ENCODE measurements at regions not wholly inside any gene's neighbourhood (a gene's known extent, or its start where the extent isn't known, plus 50 kb on each side); places are given as distances from the start of the nearest gene placed in this dataset.
"Not testable (repeated sequence)": the region's sequence is repeated elsewhere in the genome, so short reads cannot be mapped to it uniquely, and the experiment has no call there.

GRCh38 chr13:18677403-18677802 lies 504.2 kb downstream of the TUBA3C start:
- not testable (repeated sequence) for DNase-seq; H3K4me3 ChIP-seq (ENCODE audit: insufficient read depth, low read depth, low read length); H3K27me3 ChIP-seq (ENCODE audit: control insufficient read depth, insufficient read depth, low read length); H3K36me3 ChIP-seq (replicated peaks; ENCODE audit: control insufficient read depth, insufficient read depth, low read length)

GRCh38 chr13:18675268-18675667 lies 506.4 kb downstream of the TUBA3C start:
- not testable (repeated sequence) for H3K36me3 ChIP-seq (replicated peaks; ENCODE audit: control insufficient read depth, insufficient read depth, low read length); H3K4me3 ChIP-seq (ENCODE audit: insufficient read depth, low read depth, low read length); DNase-seq; H3K27me3 ChIP-seq (ENCODE audit: control insufficient read depth, insufficient read depth, low read length)

- H3K36me3 ChIP-seq (replicated peaks; ENCODE audit: control insufficient read depth, insufficient read depth, low read length); H3K4me3 ChIP-seq (ENCODE audit: insufficient read depth, low read depth, low read length); H3K27me3 ChIP-seq (ENCODE audit: control insufficient read depth, insufficient read depth, low read length); DNase-seq: not testable (repeated sequence)
Observed at GRCh38 chr13:18673794-18674193, 507.8 kb downstream of the TUBA3C start.

DNA sequence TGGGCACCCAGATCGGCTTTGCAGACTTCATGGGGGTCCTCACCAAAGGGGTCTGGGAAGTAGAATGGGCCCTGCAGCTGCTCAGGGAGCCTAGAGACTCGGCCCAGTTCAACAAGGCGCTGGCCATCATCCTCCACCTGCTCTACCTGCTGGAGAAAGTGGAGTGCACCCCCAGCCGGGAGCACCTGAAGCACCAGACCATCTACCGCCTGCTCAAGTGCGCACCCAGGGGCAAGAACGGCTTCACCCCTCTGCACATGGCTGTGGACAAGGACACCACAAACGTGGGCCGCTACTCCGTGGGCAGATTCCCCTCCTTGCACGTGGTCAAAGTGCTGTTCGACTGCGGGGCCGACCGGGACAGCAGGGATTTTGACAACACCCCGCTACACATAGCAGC lies 515.0 kb downstream of the TUBA3C start:
- H3K4me3 ChIP-seq (ENCODE audit: insufficient read depth, low read depth, low read length); H3K27me3 ChIP-seq (ENCODE audit: control insufficient read depth, insufficient read depth, low read length); DNase-seq; H3K36me3 ChIP-seq (replicated peaks; ENCODE audit: control insufficient read depth, insufficient read depth, low read length): not testable (repeated sequence)

DNA sequence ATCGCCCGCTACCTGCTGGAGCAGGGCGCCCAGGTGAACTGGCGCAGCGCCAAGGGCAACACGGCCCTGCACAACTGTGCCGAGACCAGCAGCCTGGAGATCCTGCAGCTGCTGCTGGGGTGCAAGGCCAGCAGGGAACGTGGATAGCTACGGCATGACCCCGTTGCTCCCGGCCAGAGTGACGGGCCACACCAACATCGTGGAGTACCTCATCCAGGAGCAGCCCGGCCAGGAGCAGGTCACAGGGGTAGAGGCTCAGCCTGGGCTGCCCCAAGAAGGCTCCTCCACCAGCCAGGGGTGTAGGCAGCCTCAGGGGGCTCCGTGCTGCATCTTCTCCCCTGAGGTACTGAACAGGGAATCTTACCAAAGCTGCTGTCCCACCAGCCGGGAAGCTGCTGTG lies 515.9 kb downstream of the TUBA3C start:
- not testable (repeated sequence) for H3K36me3 ChIP-seq (replicated peaks; ENCODE audit: control insufficient read depth, insufficient read depth, low read length); H3K4me3 ChIP-seq (ENCODE audit: insufficient read depth, low read depth, low read length); DNase-seq; H3K27me3 ChIP-seq (ENCODE audit: control insufficient read depth, insufficient read depth, low read length)

- not testable (repeated sequence) for DNase-seq; H3K36me3 ChIP-seq (replicated peaks; ENCODE audit: control insufficient read depth, insufficient read depth, low read length); H3K4me3 ChIP-seq (ENCODE audit: insufficient read depth, low read depth, low read length); H3K27me3 ChIP-seq (ENCODE audit: control insufficient read depth, insufficient read depth, low read length)
Observed at GRCh38 chr13:18665124-18665523, 516.5 kb downstream of the TUBA3C start.

DNA sequence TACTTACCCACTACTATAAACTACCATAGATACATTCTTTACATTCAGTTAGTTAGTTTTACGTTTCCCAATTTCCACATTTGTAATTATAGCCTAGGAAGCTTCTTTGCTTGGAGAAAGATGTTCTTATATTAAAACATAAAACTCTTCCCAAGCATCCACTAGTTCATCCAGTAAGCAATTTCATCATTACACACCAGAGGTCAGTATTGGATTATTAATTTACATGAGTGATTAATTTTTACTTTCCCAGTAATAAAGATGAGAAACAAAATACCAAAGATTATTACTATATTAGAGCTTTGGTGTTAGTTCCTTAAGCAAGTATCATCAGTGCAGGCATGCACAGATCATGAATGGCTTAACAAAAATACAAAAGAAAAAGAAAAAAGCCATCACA lies 518.4 kb downstream of the TUBA3C start:
- H3K4me3 ChIP-seq (ENCODE audit: insufficient read depth, low read depth, low read length); H3K36me3 ChIP-seq (replicated peaks; ENCODE audit: control insufficient read depth, insufficient read depth, low read length); DNase-seq; H3K27me3 ChIP-seq (ENCODE audit: control insufficient read depth, insufficient read depth, low read length): not testable (repeated sequence)

GRCh38 chr13:18643644-18644172 lies 537.9 kb downstream of the TUBA3C start:
- not testable (repeated sequence) for H3K27me3 ChIP-seq (ENCODE audit: control insufficient read depth, insufficient read depth, low read length); H3K4me3 ChIP-seq (ENCODE audit: insufficient read depth, low read depth, low read length); DNase-seq; H3K36me3 ChIP-seq (replicated peaks; ENCODE audit: control insufficient read depth, insufficient read depth, low read length)

GRCh38 chr13:18628928-18629327 lies 552.7 kb downstream of the TUBA3C start:
- DNase-seq = not testable (repeated sequence)

GRCh38 chr13:18628428-18628827 lies 553.2 kb downstream of the TUBA3C start:
- Histone ChIP-seq H3K36me3 (replicated peaks; ENCODE audit: control insufficient read depth, insufficient read depth, low read length) (no peaks in the 10 kb centered on the region), H3K4me3 (ENCODE audit: insufficient read depth, low read depth, low read length) (no peak overlapping the region), H3K27me3 (ENCODE audit: control insufficient read depth, insufficient read depth, low read length) (no peaks in the 10 kb centered on the region)
- DNase-seq = no peak

More at GRCh38 chr13:18628928-18629327, 552.7 kb downstream of the TUBA3C start:
- not testable (repeated sequence) for H3K4me3 ChIP-seq (ENCODE audit: insufficient read depth, low read depth, low read length); H3K27me3 ChIP-seq (ENCODE audit: control insufficient read depth, insufficient read depth, low read length); H3K36me3 ChIP-seq (replicated peaks; ENCODE audit: control insufficient read depth, insufficient read depth, low read length)

GRCh38 chr13:18624061-18624460 lies 557.6 kb downstream of the TUBA3C start:
- H3K36me3 ChIP-seq (replicated peaks; ENCODE audit: control insufficient read depth, insufficient read depth, low read length); DNase-seq; H3K27me3 ChIP-seq (ENCODE audit: control insufficient read depth, insufficient read depth, low read length); H3K4me3 ChIP-seq (ENCODE audit: insufficient read depth, low read depth, low read length): not testable (repeated sequence)

GRCh38 chr13:18618442-18618841 lies 563.2 kb downstream of the TUBA3C start:
- H3K4me3 ChIP-seq (ENCODE audit: insufficient read depth, low read depth, low read length); H3K27me3 ChIP-seq (ENCODE audit: control insufficient read depth, insufficient read depth, low read length); H3K36me3 ChIP-seq (replicated peaks; ENCODE audit: control insufficient read depth, insufficient read depth, low read length); DNase-seq: not testable (repeated sequence)

- not testable (repeated sequence) for H3K27me3 ChIP-seq (ENCODE audit: control insufficient read depth, insufficient read depth, low read length); H3K36me3 ChIP-seq (replicated peaks; ENCODE audit: control insufficient read depth, insufficient read depth, low read length); DNase-seq; H3K4me3 ChIP-seq (ENCODE audit: insufficient read depth, low read depth, low read length)
Observed at GRCh38 chr13:18610476-18610875, 571.1 kb downstream of the TUBA3C start.

GRCh38 chr13:18609371-18609770 lies 572.3 kb downstream of the TUBA3C start:
- not testable (repeated sequence) for H3K27me3 ChIP-seq (ENCODE audit: control insufficient read depth, insufficient read depth, low read length); H3K36me3 ChIP-seq (replicated peaks; ENCODE audit: control insufficient read depth, insufficient read depth, low read length); H3K4me3 ChIP-seq (ENCODE audit: insufficient read depth, low read depth, low read length); DNase-seq

- not testable (repeated sequence) for H3K27me3 ChIP-seq (ENCODE audit: control insufficient read depth, insufficient read depth, low read length); H3K4me3 ChIP-seq (ENCODE audit: insufficient read depth, low read depth, low read length); DNase-seq; H3K36me3 ChIP-seq (replicated peaks; ENCODE audit: control insufficient read depth, insufficient read depth, low read length)
Observed at GRCh38 chr13:18608851-18609250, 572.8 kb downstream of the TUBA3C start.

DNA sequence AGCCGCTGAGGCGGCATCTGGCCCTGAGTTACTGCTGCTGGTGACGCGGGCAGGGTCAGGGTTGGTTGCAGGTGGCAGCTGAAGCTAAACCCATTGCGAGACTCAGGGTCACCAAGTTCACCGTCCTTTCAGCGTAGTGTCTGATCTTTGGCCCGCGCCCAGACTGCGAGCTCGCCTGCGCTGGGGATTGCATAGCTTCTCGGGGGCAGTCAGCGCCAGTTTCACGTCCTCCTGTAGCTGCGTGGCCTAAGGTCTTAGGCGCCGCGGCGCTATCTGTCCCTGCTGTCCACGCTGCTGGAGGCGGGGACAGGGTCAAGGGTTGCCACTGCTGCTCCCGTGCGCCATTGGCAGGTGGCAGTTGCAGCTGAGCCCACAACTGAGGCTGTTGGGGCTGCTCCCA lies 581.3 kb downstream of the TUBA3C start:
- not testable (repeated sequence) for H3K4me3 ChIP-seq (ENCODE audit: insufficient read depth, low read depth, low read length); H3K36me3 ChIP-seq (replicated peaks; ENCODE audit: control insufficient read depth, insufficient read depth, low read length); DNase-seq; H3K27me3 ChIP-seq (ENCODE audit: control insufficient read depth, insufficient read depth, low read length)
